ENCODE measurements at regions not wholly inside any gene's neighbourhood (a gene's known extent, or its start where the extent isn't known, plus 50 kb on each side); places are given as distances from the start of the nearest gene placed in this dataset.

DNA sequence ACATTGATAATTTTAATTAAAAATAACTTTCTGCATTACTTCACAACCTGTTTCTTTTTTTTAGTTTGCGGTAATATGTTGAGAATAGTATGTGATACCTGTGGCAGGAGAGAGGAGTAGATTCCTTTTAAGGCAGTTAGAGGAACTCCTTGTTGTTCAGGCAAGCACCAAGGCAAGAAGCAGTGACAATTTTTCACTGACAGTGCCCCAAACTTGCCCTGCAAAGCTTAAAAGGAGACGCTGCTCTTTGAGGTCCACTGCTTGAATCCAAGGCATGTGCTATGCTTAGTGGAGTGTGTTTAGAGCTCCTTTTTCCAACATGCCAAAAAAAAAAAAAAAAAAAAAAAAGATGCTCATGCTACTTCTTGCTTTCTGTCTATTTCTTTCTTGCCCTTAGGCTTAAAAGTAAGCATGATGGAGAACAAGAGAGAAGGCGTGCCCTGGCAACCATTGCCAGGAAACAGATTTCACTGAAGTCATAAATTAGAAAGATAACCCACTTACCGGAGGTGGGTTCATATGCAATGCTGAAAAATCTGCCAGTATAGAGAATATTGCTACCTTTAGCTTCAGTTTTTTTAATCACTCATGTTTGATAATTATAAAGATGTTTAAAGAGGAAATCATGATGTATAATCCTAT lies 58.3 kb upstream of the DYRK2 start:
- H3K9me3 ChIP-seq: no peaks in the 10 kb centered on the region

DNA sequence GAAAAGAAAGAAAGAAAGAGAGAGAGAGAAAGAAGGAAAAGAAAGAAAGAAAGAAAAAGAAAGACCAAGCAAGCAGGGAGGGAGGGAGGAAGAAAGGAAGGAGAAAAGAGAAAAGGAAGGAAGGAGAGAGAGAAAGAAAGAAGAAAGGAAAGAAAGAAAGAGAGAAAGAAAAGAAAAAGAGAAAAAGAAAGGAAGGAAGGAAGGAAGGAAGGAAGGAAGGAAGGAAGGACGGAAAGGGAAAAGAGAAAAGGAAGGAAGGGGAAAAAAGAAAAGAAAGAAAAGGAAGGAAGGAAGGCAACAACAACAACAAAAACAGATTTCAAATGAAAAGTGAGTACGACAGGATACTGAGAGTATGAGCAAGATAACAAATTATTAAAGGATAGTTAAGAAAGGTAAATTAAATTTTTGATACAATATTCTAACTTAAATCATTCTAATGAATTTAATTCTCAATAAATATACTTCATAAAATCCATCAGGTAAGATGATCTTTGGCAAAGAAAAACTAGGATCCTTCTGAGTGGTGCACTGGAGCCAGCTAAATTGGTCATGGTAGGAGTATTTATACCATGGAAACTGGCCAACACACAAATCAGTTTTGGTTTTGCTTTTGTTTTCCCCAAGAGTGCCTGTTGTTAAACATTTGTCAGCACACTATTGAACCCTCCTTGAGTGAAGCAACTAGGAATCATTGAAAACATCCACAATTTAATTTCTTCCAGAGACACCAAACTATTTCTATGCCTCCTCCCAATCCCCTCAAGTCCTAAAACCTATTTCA lies 56.1 kb upstream of the DYRK2 start:
- DNase-seq (ENCODE audit: low spot score in 2 of 2): peak in 1 of 2 experiments; percentile 13
- Histone ChIP-seq H3K27me3 (ENCODE audit: low read depth) (no peaks in the 10 kb centered on the region), H3K9me3 (no peaks in the 10 kb centered on the region), H3K36me3 (replicated peaks) (no peaks in the 10 kb centered on the region), H3K4me1 (peaks cover 2% of the 10 kb centered on the region; the same call in 1 of the 2 replicates), H3K4me3 (no peak overlapping the region)
- in situ Hi-C loops (cut with MboI; ENCODE audit: low sequenced_read_pairs): no loop called here

More for the DNA sequence above, 58.3 kb upstream of the DYRK2 start:
- H3K4me1 ChIP-seq: peaks cover 2% of the 10 kb centered on the region; the same call in 1 of the 2 replicates
- no peaks in the 10 kb centered on the region for H3K27me3 ChIP-seq (ENCODE audit: low read depth)
- no peak overlapping the region for H3K4me3 ChIP-seq
- in situ Hi-C loops (cut with MboI; ENCODE audit: low sequenced_read_pairs): no loop called here
- no peak for DNase-seq (ENCODE audit: low spot score in 2 of 2)
- no peaks in the 10 kb centered on the region for H3K36me3 ChIP-seq (replicated peaks)

DNA sequence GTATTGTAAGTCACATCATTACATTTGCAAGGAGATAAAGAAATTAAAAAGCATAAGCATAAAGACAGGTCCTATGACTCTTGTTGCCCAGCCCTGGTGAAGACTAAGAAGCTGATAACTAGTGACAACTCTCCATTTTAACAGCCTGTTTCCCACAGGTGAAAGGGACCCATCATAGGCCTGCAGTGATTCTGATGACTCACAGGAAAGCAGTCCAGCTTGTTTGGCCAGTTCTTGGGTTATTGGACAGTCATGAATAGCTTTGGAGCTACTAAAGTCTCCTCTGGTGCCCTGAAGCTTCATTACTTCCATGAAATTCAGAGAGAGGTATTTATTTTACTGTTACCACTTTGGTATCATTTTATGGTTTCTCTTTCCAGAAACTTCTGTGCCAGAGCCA lies 55.5 kb upstream of the DYRK2 start:
- no peak for DNase-seq (ENCODE audit: low spot score in 2 of 2)
- H3K4me1 ChIP-seq: peaks cover 2% of the 10 kb centered on the region; the same call in 1 of the 2 replicates
- H3K27me3 ChIP-seq (ENCODE audit: low read depth): no peaks in the 10 kb centered on the region
- H3K9me3 ChIP-seq: no peaks in the 10 kb centered on the region
- no peak overlapping the region for H3K4me3 ChIP-seq
- in situ Hi-C loops (cut with MboI; ENCODE audit: low sequenced_read_pairs): no loop called here
- no peaks in the 10 kb centered on the region for H3K36me3 ChIP-seq (replicated peaks)

DNA sequence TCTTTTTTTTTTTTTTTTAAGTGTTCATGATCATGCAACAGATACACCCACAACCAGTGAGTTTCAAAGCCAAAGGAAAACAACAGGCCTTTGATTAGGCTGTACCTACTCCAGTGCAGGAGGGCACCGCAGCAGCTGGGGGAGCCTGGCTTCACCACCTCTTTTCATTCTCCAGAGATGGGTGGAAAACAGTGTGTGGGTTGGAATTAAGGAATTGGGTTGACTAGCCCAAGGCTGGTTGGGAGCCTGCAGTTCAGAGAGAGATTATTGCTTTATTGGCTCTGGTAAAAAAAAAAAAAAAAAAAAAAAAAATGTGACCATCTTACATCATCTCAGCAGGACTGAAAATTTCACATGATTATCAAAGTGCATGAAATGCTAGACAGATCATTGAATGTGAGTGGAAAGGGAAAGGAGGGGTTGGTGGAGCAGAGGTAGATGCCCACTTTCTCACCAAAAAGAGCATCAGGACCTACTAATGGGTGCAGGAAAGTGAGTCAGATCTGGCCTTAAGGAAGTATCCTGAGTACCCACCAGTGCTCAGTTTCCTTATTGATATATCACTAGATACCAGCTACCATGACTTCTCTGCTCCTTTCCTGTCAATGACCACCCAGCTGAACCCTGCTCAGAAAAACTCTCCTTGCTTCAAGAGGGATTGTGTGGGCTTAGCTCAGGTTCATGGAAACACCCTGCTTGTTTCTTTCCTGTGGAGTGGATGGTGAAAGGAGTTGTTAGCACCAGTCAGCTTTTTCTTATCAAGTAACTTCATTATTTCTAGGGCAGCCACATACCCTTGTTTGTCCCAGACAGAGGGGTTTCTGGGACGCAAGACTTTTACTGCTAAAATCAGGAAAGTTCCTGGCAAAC lies 54.8 kb upstream of the DYRK2 start:
- Histone ChIP-seq H3K4me1 (peaks cover 2% of the 10 kb centered on the region; the same call in 1 of the 2 replicates), H3K27me3 (ENCODE audit: low read depth) (no peaks in the 10 kb centered on the region), H3K4me3 (no peak overlapping the region), H3K9me3 (no peaks in the 10 kb centered on the region), H3K36me3 (replicated peaks) (no peaks in the 10 kb centered on the region)
- in situ Hi-C loops (cut with MboI; ENCODE audit: low sequenced_read_pairs): no loop called here
- DNase-seq (ENCODE audit: low spot score in 2 of 2): no peak

DNA sequence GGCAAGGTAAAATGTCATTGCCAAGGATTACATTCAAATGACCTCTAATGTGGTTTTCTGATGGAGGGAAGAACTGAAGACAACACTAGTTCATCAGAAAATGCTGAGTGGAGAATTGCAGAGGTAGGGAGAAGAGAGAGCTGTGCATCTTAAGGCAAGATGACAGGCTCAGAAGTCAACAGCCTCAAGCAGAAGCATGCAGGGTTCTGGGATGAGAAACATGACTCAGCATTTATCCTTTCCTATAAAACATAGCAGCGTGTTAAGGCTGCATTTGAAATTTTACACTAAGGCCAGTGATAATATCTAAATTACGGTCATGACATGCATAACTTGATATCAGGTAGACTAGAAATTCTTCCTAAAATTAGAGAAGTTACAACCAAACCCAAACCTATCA lies 53.7 kb upstream of the DYRK2 start:
- Histone ChIP-seq H3K4me1 (peaks cover 2% of the 10 kb centered on the region; the same call in 1 of the 2 replicates), H3K36me3 (replicated peaks) (no peaks in the 10 kb centered on the region), H3K9me3 (no peaks in the 10 kb centered on the region), H3K4me3 (no peak overlapping the region), H3K27me3 (ENCODE audit: low read depth) (no peaks in the 10 kb centered on the region)
- DNase-seq (ENCODE audit: low spot score in 2 of 2): no peak
- in situ Hi-C loops (cut with MboI; ENCODE audit: low sequenced_read_pairs): no loop called here

DNA sequence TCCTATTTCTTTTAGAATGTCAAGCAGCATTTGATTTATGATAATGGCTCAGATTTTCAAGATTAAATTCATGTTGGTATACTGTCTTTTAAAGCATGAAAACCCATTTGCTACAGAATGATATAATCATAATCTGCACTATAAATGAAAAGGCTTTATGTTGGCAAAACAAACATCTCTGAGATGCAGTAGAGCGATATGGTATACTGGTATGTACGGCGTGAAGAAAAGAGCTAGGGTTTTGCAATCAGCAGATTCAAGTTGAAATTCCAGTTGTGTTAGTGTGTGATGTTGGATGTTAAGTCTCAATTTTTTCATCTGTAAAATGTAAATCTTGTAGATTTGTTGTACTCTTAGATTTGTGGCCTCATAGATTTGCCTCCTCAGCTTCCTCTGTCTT lies 53.2 kb upstream of the DYRK2 start:
- Histone ChIP-seq H3K36me3 (replicated peaks) (no peaks in the 10 kb centered on the region), H3K9me3 (no peaks in the 10 kb centered on the region), H3K27me3 (ENCODE audit: low read depth) (no peaks in the 10 kb centered on the region), H3K4me3 (no peak overlapping the region), H3K4me1 (peaks cover 2% of the 10 kb centered on the region; the same call in 1 of the 2 replicates)
- in situ Hi-C loops (cut with MboI; ENCODE audit: low sequenced_read_pairs): no loop called here
- no peak for DNase-seq (ENCODE audit: low spot score in 2 of 2)

DNA sequence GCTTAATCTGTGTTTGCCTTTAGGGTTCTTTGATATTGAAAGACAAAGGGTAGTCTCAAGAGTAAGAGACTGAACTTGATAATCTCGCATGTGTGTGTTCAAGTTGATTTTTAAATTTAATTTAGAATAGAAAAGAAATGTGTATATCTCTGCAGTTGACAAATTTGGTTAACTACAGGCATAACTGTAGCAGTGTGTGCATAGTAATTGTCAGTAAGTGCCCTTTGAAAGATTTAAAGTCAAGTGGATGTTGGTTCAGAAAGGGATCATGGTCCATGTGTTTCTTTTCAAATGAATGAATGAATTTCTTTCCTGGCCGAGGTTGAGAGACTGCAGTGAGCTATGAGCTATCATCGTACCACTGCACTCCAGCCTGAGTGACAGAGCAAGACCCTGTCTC lies 49.9 kb upstream of the DYRK2 start:
- Histone ChIP-seq H3K4me3 (no peak overlapping the region), H3K27me3 (ENCODE audit: low read depth) (no peaks in the 10 kb centered on the region), H3K9me3 (no peaks in the 10 kb centered on the region), H3K36me3 (replicated peaks) (no peaks in the 10 kb centered on the region), H3K4me1 (no peaks in the 10 kb centered on the region)
- DNase-seq (ENCODE audit: low spot score in 2 of 2): no peak
- in situ Hi-C loops (cut with MboI; ENCODE audit: low sequenced_read_pairs): no loop called here
